ENCODE measurements at regions not wholly inside any gene's neighbourhood (a gene's known extent, or its start where the extent isn't known, plus 50 kb on each side); places are given as distances from the start of the nearest gene placed in this dataset.
A peak's percentile ranks its signal among the peaks of the same experiment; 100 is the strongest.

DNA sequence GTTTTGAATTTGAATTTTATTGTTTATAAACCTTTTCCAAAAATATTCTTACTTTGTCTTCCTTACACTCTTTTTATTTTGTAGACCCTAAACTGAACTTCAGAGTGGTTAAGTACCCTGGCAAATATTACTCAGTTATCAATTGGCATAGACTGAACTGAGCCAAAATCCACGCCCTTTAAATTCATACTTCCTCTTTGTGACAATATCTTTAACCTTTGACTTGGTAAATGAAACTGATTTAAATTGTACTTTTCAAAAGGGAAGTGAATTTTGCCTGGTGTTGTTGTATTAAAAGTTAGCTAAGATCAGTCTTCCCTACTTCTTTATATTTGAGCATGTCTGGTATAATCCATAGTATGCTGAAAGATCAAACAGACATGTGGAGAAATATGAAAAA, 184.3 kb upstream of the USP15 start:
- DNase-seq, result no peak

DNA sequence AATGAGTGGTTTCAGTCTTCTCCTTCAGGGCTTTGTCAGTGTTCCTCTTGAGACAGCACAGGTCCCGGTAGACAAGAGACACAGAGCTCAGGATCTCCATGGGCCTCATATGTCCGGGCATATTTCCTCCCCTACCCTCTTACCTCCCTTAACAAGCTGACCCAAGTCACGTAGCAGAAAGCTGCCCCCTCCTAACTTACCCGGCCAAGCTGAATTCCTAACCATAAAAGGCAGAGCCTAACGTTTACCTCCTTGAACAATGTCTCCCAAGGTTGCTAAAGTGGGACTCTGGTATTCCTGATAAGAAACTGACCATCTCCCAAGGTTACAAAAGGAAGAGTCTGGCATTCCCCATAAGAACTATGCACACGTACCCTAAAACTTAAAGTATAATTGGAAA, 182.2 kb upstream of the USP15 start:
- DNase-seq, result no peak

DNA sequence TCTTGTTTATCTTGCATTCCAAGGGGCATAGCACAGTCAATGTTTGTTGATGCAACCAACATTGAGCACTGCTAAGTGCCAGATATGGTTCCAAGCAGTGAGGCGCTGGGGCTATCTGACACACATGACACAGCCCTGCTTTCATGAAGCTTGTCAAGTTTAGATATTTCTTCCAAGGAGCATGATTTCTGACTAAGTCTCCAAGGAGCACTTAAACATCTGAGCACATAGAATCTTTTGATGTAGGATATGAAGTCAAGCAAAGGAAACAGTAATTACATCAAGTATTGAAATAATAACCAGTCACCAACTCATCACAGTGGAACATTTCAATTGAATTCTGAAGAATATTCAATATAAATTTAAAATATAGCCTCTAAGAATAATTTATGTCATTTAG, 177.8 kb upstream of the USP15 start:
- no peak for DNase-seq

DNA sequence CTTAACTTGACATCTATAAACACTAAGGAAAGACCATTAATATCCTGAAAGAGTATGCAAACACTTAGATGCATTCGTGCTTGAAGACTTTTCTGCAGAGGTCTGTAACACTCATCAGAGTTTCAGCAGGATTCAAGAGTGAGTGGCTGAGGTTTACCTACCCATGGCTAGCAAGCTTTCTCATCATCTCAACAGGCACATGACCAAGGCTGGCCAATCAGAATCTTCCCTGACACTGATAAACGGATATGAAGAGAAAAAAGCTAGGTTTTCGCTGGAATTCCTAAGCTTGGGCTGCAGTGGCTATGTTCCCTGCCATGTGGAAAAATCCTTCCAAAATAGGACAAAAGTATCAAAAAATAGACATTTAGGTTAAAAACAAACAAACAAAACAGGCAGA, 162.1 kb upstream of the USP15 start:
- no peak for DNase-seq

DNA sequence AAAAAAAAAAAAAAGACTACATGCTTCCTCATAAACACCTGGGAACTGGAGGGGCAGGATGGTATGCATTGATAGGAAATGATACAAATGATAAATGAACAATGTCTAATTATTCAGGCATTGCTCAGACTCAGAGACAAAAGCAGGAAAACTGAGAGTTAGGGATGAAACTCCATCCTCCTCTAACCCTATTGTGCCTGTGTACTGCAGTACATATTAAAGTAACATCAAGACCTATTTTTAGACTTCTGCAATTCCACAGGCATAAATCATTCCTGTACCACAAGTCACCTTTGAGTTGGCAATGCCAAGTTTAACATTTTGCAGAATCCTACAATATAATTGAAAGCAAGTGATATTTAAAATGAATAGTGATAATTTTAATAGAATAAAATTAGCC, 156.5 kb upstream of the USP15 start:
- no peak for DNase-seq

DNA sequence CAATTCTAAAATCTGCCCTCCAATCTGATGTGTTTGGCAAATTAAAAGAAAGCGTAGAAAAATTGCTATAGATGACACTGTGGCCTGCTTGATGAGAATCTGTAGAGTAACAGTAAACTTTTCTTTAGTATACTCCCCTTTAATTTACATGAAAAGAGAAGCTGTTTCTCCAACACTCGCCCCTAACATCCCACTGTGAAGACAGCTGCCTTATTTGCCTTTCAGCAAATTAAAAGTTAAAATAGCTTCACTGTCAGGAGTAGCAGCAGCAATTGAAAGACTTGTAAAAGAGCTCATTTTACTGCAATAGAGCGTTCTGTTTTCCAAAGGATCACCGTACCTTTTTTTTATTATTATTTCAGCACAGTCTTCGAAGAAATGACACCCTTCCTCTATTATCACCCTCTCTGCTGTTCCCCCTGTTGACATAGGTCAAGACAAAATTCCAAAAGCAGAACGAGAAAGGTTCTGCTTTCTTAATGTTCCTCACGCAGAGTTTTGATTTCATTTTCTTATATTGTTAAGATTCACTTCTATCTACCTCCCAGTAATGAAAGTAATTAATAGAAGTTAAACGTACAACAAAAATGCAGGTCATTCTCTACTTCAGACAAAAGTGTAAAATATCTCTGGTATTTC, 153.5 kb upstream of the USP15 start:
- no peak for DNase-seq

DNA sequence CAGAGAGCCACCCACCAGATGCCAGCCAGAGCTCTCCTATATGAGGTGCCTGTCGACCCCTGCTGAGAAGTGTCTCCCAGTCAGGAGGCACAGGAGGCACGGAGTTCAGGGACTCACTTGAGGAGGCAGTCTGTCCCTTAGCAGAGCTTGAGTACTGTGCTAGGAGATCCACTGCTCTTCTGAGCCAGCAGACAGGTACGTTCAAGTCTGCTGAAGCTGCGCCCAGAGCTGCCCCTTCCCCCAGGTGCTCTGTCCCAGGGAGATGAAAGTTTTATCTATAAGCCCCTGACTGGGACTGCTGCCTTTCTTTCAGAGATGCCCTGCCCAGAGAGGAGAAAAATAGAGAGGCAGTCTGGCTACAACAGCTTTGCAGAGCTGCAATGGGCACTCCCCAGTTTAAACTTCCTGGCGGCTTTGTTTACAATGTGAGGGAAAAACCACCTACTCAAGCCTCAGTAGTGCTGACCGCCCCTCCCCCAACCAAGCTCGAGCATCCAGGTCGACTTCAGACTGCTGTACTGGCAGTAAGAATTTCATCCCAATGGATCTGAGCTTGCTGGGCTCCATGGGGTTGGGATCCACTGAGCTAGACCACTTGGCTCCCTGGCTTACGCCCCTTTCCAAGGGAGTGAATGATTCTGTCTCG, 146.7 kb upstream of the USP15 start:
- DNase-seq, result no peak

DNA sequence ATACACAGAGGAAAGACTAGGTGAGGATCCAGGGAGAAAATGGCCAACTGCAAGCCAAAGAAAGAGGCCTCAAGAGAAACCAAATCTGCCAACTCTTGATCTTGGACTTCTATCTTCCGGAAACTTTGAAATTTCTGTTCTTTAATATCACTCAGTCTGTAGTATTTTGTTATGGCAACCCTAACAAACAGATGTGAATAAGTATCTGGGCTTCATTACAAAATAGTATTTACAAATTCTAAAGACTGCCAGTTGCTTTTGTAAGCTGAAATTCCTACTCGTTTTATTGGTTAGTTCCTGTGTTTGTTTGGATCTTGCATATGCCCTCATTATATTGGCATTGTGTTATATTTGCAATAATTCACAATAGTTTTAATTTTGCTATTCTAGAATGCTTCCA, 143.2 kb upstream of the USP15 start:
- DNase-seq, result no peak

DNA sequence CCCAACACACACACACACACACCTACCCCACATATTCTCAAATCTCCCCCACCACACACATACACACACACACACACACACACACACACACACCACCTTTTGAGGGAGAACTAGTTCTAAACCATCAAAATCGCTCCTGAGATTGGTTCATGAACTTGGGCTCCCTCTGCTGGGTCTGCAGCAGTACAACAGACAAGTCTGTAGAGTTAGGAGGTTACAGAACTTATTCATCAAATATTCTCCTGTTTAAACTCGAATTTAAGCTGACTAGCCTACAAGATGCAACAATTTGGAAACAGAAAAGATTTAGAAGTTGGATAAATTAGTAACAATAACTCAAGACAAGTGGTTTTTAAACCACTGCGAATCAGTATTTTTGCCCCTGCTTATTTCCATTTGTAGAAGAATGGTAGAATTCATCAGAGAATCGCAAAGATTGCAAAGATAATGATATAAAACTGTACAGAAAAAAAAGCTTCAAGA, 136.4 kb upstream of the USP15 start:
- peak in 1 of 2 donors; percentile 7 for DNase-seq

DNA sequence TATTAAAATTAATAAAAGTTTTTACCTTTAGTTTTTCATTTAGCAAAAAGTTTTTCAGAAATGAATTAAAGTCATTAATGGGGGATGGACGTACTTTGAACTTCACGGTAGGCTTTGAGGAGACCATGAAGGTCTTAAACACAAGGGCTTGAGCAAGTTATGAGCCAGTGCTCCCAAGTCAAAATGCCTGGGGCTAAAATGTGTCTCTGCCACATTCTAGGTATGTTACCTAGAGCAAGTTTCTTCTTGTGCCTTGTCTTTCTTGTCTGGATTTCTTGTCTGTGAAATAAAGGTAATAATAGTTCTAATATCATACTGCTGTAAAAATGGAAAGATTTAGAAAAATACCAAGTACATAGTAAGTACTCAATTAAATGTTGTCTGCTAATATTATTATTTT, 132.7 kb upstream of the USP15 start:
- no peak for DNase-seq

DNA sequence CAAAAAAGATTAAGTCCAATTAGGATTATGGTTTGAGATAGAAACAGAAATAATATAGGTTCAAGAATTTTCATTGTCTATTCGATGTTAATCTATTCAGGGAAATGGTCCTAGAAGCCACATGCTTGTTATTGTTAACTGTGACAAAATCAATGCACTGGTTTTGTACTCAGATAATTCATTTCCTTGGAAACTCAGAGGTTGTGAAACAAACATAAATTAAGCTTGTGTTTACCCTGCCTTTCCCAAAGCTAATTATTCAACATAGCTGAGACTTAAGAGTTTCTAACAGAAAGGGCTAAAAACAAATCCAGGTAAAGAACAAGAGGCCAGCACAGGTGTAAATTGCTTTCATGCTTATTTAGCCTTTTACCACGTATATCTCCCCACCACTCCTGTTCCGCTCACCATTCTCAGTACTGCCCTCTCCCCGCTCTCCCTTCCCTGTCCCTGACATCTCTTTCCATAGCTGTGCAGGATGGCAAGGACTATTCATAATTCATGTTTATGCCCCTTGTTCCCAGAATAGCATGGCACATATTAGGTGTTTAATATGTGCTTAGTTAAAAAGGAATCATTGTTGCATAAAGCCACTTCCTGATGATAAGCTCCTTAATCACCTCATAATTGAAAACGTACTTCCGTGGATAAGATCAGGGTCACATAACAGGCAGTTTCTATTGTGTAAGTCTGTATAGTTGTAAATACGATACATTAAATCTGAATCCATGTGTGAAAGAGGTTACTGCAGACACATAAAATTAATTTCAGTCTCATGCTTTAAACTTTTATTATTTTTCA, 131.8 kb upstream of the USP15 start:
- DNase-seq, result no peak

DNA sequence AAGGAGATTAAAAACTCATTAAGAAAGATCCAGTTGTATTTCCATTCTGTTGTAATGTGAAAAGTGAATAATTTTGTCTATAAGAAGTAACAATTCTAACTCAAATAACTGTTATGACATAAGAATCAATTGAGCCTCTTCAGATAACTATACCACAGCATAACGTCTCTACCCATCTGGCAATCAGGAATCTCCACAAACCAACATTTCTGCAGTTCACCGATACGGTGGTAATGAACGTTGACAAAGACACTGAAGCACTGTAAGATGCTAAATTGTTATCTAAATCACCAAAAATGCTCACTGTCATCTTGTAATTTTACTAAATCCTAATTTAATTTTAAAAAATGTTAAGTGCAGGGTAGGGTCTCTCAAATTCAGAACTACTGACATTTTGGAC, 130.9 kb upstream of the USP15 start:
- no peak for DNase-seq

DNA sequence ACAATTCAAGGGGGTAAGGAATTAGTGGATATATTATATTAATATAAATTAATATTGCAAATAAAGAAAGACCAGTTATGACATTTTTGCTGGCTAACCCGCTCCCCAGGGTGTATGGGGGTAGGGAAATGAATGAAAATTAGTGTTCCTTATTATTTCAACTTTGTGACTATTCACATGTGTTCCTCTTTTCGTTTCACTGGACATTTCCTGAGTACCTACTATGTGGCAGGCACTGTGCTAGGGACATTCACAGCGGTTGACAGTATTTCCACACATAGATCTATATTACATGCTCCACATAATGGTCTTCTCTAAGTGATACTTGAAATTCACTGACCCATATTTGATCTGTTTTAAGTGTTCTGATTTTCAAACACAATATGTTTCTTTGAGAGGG, 129.8 kb upstream of the USP15 start:
- no peak for DNase-seq

DNA sequence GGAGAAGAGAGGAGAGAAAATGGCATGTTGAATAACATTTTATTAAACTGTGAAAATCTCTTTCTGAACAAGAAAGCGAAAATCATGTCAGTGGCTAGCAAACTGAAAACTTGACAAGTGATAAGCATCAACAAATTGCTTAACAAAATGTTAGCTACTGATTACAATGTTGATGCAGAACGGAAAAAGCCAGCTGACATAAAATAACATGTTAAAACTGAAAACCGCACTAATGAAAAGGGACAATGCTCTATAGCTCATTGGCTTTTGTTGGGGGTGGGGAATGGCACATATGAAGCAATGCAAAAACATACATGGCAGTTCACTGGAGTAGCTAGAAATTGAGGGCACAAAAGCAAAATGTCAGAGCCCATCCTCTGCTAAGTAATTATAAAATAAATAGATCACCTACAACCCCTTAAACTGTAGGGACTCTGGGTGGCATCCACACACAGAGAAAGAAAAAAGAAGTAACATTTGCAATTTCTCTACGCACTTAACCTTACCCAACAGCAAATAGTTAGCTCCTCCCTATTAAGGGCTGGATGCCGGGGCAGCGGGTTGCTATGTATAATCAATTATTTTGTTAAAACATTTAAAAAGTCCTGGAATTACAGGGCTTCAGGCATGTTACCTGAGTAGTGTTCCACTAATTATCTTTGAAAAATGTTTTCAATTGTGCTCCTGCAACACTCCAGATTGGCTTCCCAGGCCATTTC, 129.2 kb upstream of the USP15 start:
- no peak for DNase-seq

DNA sequence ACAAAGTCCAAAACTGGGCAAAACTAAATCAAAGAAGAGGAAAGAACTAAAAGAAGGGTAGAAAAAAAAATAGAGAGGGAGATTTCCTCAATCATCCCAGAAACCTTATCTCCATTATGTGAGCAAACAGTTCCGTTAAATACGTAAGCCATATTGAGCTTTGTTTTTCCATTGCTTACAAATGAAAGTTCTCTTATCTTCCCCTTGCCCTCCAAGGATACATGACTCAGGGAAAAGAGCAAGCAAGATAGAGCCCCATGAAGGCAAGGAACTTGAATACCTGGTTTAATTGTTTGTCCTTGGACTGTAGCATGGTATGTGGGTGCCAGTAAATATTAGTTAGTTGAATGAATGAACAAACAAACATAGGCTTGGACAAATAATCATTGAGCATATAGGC, 126.8 kb upstream of the USP15 start:
- no peak for DNase-seq

DNA sequence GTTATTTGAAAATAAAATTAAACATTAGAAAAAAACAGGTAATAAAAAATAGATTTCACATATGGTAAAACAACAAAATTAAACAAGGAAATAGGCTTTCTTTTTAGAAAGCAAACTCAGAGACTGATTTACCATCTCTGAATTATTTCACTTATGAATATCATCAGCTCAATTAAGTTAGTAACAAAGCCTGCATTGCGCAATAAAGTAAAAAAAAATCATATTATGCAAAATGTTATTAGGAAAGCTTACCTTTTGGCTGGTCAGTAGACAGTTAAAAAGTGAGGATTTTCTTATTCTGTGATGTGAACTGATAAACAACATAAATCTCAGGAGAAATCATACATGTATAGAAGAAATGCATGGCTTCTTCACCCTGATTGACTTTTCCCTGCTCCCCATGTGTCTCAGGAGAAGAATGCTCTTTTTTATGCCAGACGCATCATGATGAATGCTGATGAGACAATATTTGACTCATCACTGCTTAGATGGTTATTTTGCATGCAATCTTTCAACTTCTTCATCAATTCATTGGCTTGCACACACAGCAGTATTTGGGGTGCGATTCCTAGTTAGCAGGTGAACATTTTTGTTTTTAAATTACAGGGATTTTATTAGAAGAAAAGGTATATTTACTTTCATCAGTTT, 124.5 kb upstream of the USP15 start:
- DNase-seq, result no peak

DNA sequence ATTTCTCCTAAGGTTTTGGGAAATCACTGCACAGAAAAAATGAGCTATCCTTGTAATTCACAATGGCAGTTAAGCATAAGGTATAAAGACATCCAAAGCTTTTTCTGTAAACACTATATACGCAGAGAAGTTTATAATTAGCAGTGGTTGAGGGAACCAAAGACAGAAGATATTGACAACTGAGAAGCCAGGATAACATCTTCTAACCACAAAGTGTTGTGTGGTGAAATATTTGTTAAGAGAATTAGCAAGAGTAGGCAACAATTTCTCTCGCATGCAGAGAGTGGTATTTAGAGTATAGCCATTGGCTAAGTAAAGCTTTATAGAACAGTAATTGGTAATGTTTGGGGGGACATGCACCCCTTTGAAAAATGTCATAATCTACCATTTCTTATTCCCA, 123.7 kb upstream of the USP15 start:
- DNase-seq, result no peak

DNA sequence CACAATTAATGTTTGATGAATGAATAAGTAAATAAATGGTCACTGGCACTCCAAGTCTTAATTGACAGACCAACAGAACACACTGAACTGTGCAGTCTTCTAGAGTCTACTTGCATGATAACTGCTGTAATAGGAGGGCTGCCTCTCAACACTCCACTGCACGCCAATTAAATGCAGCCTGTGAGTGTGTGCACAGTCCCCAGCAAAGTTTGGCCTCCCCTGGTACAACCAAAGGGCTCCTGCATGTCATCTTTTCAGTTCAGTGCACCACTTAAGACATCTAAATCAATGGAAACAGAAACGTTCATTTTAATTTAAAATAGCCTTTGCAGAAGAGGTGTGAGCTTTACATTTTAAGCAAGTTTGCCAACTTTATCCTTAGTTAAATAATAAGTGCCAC, 121.7 kb upstream of the USP15 start:
- no peak for DNase-seq

DNA sequence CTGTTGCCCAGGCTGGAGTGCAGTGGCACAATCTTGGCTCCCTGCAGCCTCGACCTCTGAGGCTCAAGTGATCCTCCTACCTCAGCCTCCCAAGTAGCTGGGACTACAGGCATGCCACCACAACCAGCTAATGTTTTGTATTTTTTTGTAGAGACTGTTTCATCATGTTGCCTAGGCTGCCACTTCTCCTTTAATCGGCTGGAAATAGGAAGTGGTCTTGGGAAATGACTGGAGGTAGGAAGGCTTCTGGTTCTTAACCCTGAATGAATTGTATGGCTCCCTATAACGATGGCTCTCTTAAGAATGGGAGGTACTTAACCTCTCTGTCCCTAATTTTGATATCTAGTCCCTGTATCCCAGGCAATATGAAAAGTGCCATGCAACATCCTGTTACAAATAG, 113.9 kb upstream of the USP15 start:
- no peak for DNase-seq

DNA sequence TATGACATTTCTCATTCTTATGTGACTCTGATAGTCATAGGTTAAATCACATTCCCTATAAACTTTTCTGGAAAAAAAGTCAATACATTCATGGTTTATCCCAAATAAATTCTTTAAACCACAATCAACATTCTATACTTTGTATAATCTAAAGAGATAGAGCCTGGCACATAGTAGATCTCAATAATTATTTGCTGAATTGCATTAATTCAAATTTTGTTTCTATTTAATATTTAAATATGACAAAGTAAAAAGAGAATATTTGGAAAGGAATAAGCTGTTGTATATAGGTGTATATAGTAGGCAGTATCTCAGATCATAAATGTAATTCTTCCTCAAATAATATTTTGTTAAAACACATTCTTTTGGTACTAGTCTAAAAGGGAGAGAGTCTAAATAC, 102.2 kb upstream of the USP15 start:
- DNase-seq, result no peak

DNA sequence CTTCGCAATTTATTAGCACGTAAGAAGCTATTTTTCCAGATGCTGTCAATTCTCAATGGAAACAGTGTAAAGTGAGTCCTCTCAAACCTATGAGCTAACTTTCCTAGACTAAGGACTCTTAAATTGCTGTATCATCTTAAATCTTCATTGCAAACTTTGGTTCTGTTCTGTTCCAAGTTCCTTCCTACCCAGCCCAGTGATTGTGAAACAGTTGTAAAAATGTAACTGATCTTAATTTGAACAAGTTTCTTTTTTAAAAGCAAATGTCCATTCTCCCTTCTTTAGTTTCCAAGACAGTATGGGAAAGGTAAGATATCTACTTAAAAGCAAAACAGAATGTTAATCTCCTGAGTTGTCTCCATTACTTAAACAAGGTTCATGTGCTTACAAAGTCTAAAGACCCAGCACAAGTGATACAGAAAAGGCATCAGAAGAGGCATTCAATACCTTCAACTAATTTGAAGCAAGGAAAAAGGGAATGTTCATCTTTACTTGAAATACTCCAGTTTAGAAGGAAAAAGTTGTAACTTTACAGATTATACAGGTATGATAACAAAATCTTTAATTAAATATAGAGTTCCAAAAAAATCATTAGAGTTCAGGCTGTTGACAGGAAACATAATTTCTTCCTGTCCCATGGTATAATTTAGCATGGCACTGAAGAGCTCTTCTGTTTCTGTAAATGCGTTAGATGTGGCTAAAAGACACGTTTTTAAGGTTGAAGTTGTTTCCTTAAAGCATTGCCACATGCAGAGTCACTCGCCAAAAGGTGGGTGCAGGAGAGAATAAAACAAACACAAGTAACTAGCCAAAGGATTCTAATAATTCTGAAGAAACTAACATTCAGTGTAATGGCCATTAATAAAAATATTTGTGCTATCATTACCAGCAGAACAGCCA, 101.5 kb upstream of the USP15 start:
- no peak for DNase-seq

DNA sequence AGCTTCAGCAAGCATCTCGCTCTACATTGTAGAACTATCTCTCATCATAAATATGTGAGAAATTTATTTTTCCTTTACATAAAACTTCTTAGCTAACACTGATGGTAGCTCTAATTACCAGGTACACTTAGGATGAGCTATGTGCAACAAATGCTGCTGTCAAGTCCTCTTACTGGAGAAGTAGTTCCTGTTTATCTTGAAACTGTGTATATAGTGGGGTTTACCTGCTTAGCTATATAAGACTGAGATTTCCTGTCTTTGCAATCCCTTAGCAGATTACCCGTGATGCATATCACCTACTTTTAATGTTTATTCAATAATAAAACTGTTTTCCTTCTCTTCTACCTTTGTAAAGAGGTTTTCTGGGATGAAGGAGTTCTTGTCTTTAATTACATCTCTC, 98.0 kb upstream of the USP15 start:
- no peak for DNase-seq
